A549 (cell line): ENCODE measurements at regions not wholly inside any gene's neighbourhood (a gene's known extent, or its start where the extent isn't known, plus 50 kb on each side); places are given as distances from the start of the nearest gene placed in this dataset.

Source experiments
- ATAC-seq, 2 experiments: fragments of 200-7000 bp in 1 of 2; fragments of >200 bp in 1 of 2; cut with Nextera tagmentation in 1 of 2; cut with Tn5 transposase in 1 of 2; 3 replicates each; pipeline versions ENCODE4 v1.8.0 to v1.9.1; 2018 to 2020; ENCODE audit warnings: mild to moderate bottlenecking in 1 of 2, moderate library complexity in 1 of 2
- CTCF ChIA-PET: fragments of 300-600 bp; sonication (Branson Sonifier 250); formaldehyde crosslinking; extraction: SDS; loops from one replicate; lab custom pipeline; 2021; ENCODE audit warnings: antibody characterized with exemption, inconsistent platforms; lab: Yijun Ruan, JAX
- POLR2A ChIA-PET: fragments of 350-600 bp; formaldehyde crosslinking; extraction: SDS; loops from one replicate; lab custom pipeline; 2021; ENCODE audit warnings: antibody characterized with exemption, inconsistent platforms; lab: Yijun Ruan, JAX
- DNase-seq, 2 experiments: peaks; one replicate each; pipeline versions ENCODE4 v3.0.0 to v3.0.0-alpha.2; 2011 to 2016; ENCODE audit warnings: low read depth in 1 of 2, low spot score in 1 of 2
- FAIRE-seq: peaks from 2 replicates; lab custom pipeline; 2011; peaks lifted over from hg19 to GRCh38; lab: Jason Lieb, UNC
- H3K27ac ChIP-seq, 2 experiments: fragments of >200 bp; sonication (Bioruptor Twin); formaldehyde crosslinking; 3 replicates each; pipeline ENCODE4 v1.5.1; 2016 to 2017
- H3K4me1 ChIP-seq: fragments of >200 bp; sonication (Bioruptor Twin); formaldehyde crosslinking; 3 replicates; pipeline ENCODE4 v1.6.1; 2016
- H3K4me2 ChIP-seq: fragments of >200 bp; sonication (Bioruptor Twin); formaldehyde crosslinking; 3 replicates; pipeline ENCODE4 v1.6.1; 2016
- H3K4me3 ChIP-seq: fragments of >200 bp; sonication (Bioruptor Twin); formaldehyde crosslinking; 3 replicates; pipeline ENCODE4 v1.5.1; 2016
- H3K9me3 ChIP-seq: fragments of >200 bp; sonication (Bioruptor Twin); formaldehyde crosslinking; 3 replicates; pipeline ENCODE4 v1.6.1; 2016
- ATOH8 ChIP-seq: fragments of 250-450 bp; sonication (Bioruptor Pico); IDR thresholded peaks from 2 replicates; pipeline ENCODE4 v1.5.0; 2020; ENCODE audit warnings: low read depth, mild to moderate bottlenecking, moderate library complexity
- BCL3 ChIP-seq: fragments of >200 bp; sonication (Bioruptor Twin); formaldehyde crosslinking; IDR thresholded peaks from 3 replicates; pipeline ENCODE4 v1.6.1; 2016
- BHLHE40 ChIP-seq: IDR thresholded peaks from 2 replicates; pipeline ENCODE4 v1.6.1; 2012; ENCODE audit warnings: low read depth, low read length, inconsistent platforms
- CTCF ChIP-seq: fragments of >200 bp; sonication (Bioruptor Twin); formaldehyde crosslinking; IDR thresholded peaks from 3 replicates; pipeline ENCODE4 v1.5.1; 2016
- E2F6 ChIP-seq: IDR thresholded peaks from 2 replicates; pipeline ENCODE4 v1.6.1; 2012; ENCODE audit warnings: low read depth, borderline replicate concordance
- ESRRA ChIP-seq: fragments of 150-350 bp; IDR thresholded peaks from 2 replicates; pipeline ENCODE4 v1.6.1; 2014; ENCODE audit warnings: mild to moderate bottlenecking, low read length, borderline replicate concordance
- FOSB ChIP-seq: fragments of 250-450 bp; sonication (Bioruptor Pico); IDR thresholded peaks from 2 replicates; pipeline ENCODE4 v1.5.0; 2020; ENCODE audit warnings: mild to moderate bottlenecking, moderate library complexity
- HDAC2 ChIP-seq: fragments of 200-600 bp; sonication (generic); IDR thresholded peaks from 2 replicates; pipeline ENCODE4 v1.6.1; 2016
- HMGXB4 ChIP-seq: fragments of 250-450 bp; sonication (Bioruptor Pico); IDR thresholded peaks from 2 replicates; pipeline ENCODE4 v1.5.0; 2021; ENCODE audit warnings: mild to moderate bottlenecking, moderate library complexity, borderline replicate concordance
- HOXA7 ChIP-seq: fragments of 250-450 bp; sonication (Bioruptor Pico); IDR thresholded peaks from 2 replicates; pipeline ENCODE4 v1.5.0; 2020; ENCODE audit warnings: mild to moderate bottlenecking, moderate library complexity
- JUN ChIP-seq, 2 experiments: fragments of >200 bp; sonication (Bioruptor Twin); formaldehyde crosslinking; IDR thresholded peaks; 2 replicates in 1 of 2; 3 replicates in 1 of 2; pipeline ENCODE4 v1.6.1; 2016 to 2017
- KDM1A ChIP-seq: fragments of 200-600 bp; sonication (generic); IDR thresholded peaks from 2 replicates; pipeline ENCODE4 v1.6.1; 2016; ENCODE audit warnings: low read depth, mild to moderate bottlenecking
- MAZ ChIP-seq: fragments of 150-350 bp; IDR thresholded peaks from 2 replicates; pipeline ENCODE4 v1.6.1; 2014; ENCODE audit warnings: antibody characterized with exemption, low read depth, low read length, borderline replicate concordance
- PHF8 ChIP-seq: fragments of 200-600 bp; sonication (generic); IDR thresholded peaks from 2 replicates; pipeline ENCODE4 v1.6.1; 2016; ENCODE audit warnings: low read depth, mild to moderate bottlenecking, antibody characterized with exemption, moderate library complexity, borderline replicate concordance
- RAD21 ChIP-seq, 2 experiments: fragments of >200 bp in 1 of 2; sonication (Bioruptor Twin) in 1 of 2; formaldehyde crosslinking in 1 of 2; IDR thresholded peaks in 1 of 2; conservative IDR thresholded peaks in 1 of 2; 2 replicates in 1 of 2; 3 replicates in 1 of 2; pipeline ENCODE4 v1.6.1; 2012 to 2018; ENCODE audit warnings: inconsistent platforms in 1 of 2
- RFX5 ChIP-seq: fragments of 450-650 bp; IDR thresholded peaks from 2 replicates; pipeline ENCODE4 v1.7.1; 2014; ENCODE audit warnings: antibody characterized with exemption, mild to moderate bottlenecking, moderate library complexity
- SREBF2 ChIP-seq: fragments of 450-650 bp; IDR thresholded peaks from 2 replicates; pipeline ENCODE4 v1.6.1; 2014; ENCODE audit warnings: mild to moderate bottlenecking, moderate library complexity
- TP53 ChIP-seq: fragments of 250-450 bp; sonication (Bioruptor Pico); IDR thresholded peaks from 2 replicates; pipeline ENCODE4 v1.5.0; 2021; ENCODE audit warnings: mild to moderate bottlenecking, moderate library complexity
- USF2 ChIP-seq: fragments of 450-650 bp; IDR thresholded peaks from 2 replicates; pipeline ENCODE4 v1.6.1; 2014; ENCODE audit warnings: antibody characterized with exemption
- ZC3H11A ChIP-seq: fragments of 450-650 bp; IDR thresholded peaks from 2 replicates; pipeline ENCODE4 v1.6.1; 2014; ENCODE audit warnings: antibody characterized with exemption, mild to moderate bottlenecking
- WGBS: methylation state at CpG from one replicate; pipeline ENCODE4 v1.1.6; 2017; ENCODE audit errors: missing lambda C conversion rate; 5-methylcytosine and 5-hydroxymethylcytosine counted together

- WGBS, result 55% methylated on average over 2 of the region's 2 CpGs
- no peaks in the 10 kb centered on the region for H3K4me1 ChIP-seq
- POLR2A ChIA-PET, result interaction anchor here (0.5 kb wide), 1 partner anchor 12 kb away, joined by 3 read pairs; no protein-coding TSS in a partner anchor
- H3K27ac ChIP-seq, result no peak overlapping the region
- no peak for TF ChIP-seq TP53 (CRISPR knock-in tag)
- no peak for TF ChIP-seq E2F6
- no peak for TF ChIP-seq PHF8
- no peak for TF ChIP-seq USF2
- no peak for TF ChIP-seq MAZ
- TF ChIP-seq KDM1A, result no peak
- TF ChIP-seq BHLHE40, result no peak
- H3K4me3 ChIP-seq, result no peak overlapping the region
- H3K4me2 ChIP-seq, result no peak overlapping the region; the same call in 2 of the 3 replicates
- DNase-seq (no peak), FAIRE-seq (no peak), ATAC-seq (no peak)
- H3K9me3 ChIP-seq, result no peaks in the 10 kb centered on the region
- CTCF ChIA-PET, result no interaction called here
These were observed 57.1 kb upstream of the SAMSN1 start for GRCh38 chr21:14603202-14603601.

GRCh38 chr21:14602382-14602958 lies 56.4 kb upstream of the SAMSN1 start:
- 0% methylated on average over 1 of the region's 1 CpG for WGBS

More at GRCh38 chr21:14602382-14602958, 56.4 kb upstream of the SAMSN1 start:
- peak overlapping the region; percentile 45 for H3K4me2 ChIP-seq
- no peak overlapping the region for H3K4me3 ChIP-seq
- ChIA-PET POLR2A (no interaction called here), CTCF (no interaction called here)
- no peaks in the 10 kb centered on the region for H3K9me3 ChIP-seq
- no peak for TF ChIP-seq CTCF
- TF ChIP-seq HMGXB4 (CRISPR knock-in tag), result no peak
- no peak for TF ChIP-seq TP53 (CRISPR knock-in tag)
- no peak for TF ChIP-seq JUN (IDR thresholded peaks at IDR 0.05)
- TF ChIP-seq E2F6, result no peak
- TF ChIP-seq FOSB, result no peak
- no peak for TF ChIP-seq HDAC2
- TF ChIP-seq KDM1A, result no peak
- TF ChIP-seq HOXA7 (CRISPR knock-in tag), result no peak
- no peak for TF ChIP-seq ESRRA
- TF ChIP-seq USF2, result no peak
- no peak for TF ChIP-seq ATOH8
- TF ChIP-seq RAD21 (conservative IDR thresholded peaks at IDR 0.05 in 1 of 2, IDR thresholded peaks at IDR 0.05 in 1 of 2), result no peak
- TF ChIP-seq SREBF2, result no peak
- no peak for TF ChIP-seq PHF8
- TF ChIP-seq ZC3H11A, result no peak
- TF ChIP-seq BCL3, result no peak
- no peak for TF ChIP-seq RFX5
- no peak for ATAC-seq
- H3K4me1 ChIP-seq, result no peaks in the 10 kb centered on the region
- DNase-seq, result no peak
- H3K27ac ChIP-seq, result no peak overlapping the region
- FAIRE-seq, result no peak
